Mesendoderm (in vitro differentiated cells): ENCODE measurements at regions not wholly inside any gene's neighbourhood (a gene's known extent, or its start where the extent isn't known, plus 50 kb on each side); places are given as distances from the start of the nearest gene placed in this dataset.

Source experiments
- DNase-seq: peaks from one replicate; pipeline ENCODE4 v3.0.0; 2013
- H2AK5ac ChIP-seq: 2 replicates; pipeline ENCODE4 v1.6.1; 2013; ENCODE audit warnings: low read length, inconsistent platforms
- H2BK120ac ChIP-seq: 2 replicates; pipeline ENCODE4 v1.6.1; 2013; ENCODE audit warnings: low read depth, mild to moderate bottlenecking, low read length, moderate library complexity, mixed read lengths
- H2BK15ac ChIP-seq: replicated peaks from 2 replicates; pipeline ENCODE4 v1.6.1; 2013; ENCODE audit warnings: low read depth, mild to moderate bottlenecking, moderate library complexity
- H2BK5ac ChIP-seq: 2 replicates; pipeline ENCODE4 v1.6.1; 2013; ENCODE audit warnings: low read length, inconsistent platforms
- H3K18ac ChIP-seq: 2 replicates; pipeline ENCODE4 v1.6.1; 2013; ENCODE audit warnings: mild to moderate bottlenecking, low read length, mixed read lengths
- H3K23ac ChIP-seq: one replicate; pipeline ENCODE4 v1.6.1; 2013; ENCODE audit warnings: low read length
- H3K27ac ChIP-seq: 2 replicates; pipeline ENCODE4 v1.5.1; 2013; ENCODE audit warnings: low read depth, mild to moderate bottlenecking, inconsistent platforms, low read length, moderate library complexity
- H3K27me3 ChIP-seq: 2 replicates; pipeline ENCODE4 v1.6.1; 2013; ENCODE audit warnings: low read length, control low read depth, mild to moderate bottlenecking, inconsistent platforms; ENCODE audit not compliant: insufficient read depth, poor library complexity
- H3K36me3 ChIP-seq: 2 replicates; pipeline ENCODE4 v1.6.1; 2013; ENCODE audit warnings: low read length, inconsistent platforms; ENCODE audit not compliant: control insufficient read depth, insufficient read depth
- H3K4ac ChIP-seq: one replicate; pipeline ENCODE4 v1.6.1; 2013; ENCODE audit warnings: low read depth, mild to moderate bottlenecking, low read length, moderate library complexity
- H3K4me1 ChIP-seq: 2 replicates; pipeline ENCODE4 v1.6.1; 2013; ENCODE audit warnings: low read depth, low read length, inconsistent platforms; ENCODE audit not compliant: control insufficient read depth
- H3K4me2 ChIP-seq: 2 replicates; pipeline ENCODE4 v1.6.1; 2013; ENCODE audit warnings: low read length
- H3K4me3 ChIP-seq: 2 replicates; pipeline ENCODE4 v1.5.1; 2013; ENCODE audit warnings: mild to moderate bottlenecking, low read length
- H3K56ac ChIP-seq: one replicate; pipeline ENCODE4 v1.6.1; 2013; ENCODE audit warnings: low read length
- H3K79me1 ChIP-seq: 2 replicates; pipeline ENCODE4 v1.6.1; 2013; ENCODE audit warnings: low read length, inconsistent platforms
- H3K79me2 ChIP-seq: 2 replicates; pipeline ENCODE4 v1.6.1; 2013; ENCODE audit warnings: mild to moderate bottlenecking, low read length; ENCODE audit not compliant: control insufficient read depth, insufficient read depth
- H3K9ac ChIP-seq: 2 replicates; pipeline ENCODE4 v1.6.1; 2013; ENCODE audit warnings: low read length, inconsistent platforms
- H4K5ac ChIP-seq: one replicate; pipeline ENCODE4 v1.6.1; 2013; ENCODE audit warnings: low read length
- H4K8ac ChIP-seq: one replicate; pipeline ENCODE4 v1.6.1; 2013; ENCODE audit warnings: low read depth, mild to moderate bottlenecking, control low read depth, low read length, moderate library complexity
- WGBS: extraction: QIAGEN DNeasy Blood & Tissue Kit; methylation state at CpG from one replicate; pipeline ENCODE4 v1.1.7; 2013; ENCODE audit warnings: low lambda C conversion rate, missing lambda C conversion rate; ENCODE audit not compliant: insufficient coverage; ENCODE audit errors: extremely low coverage; 5-methylcytosine and 5-hydroxymethylcytosine counted together

DNA sequence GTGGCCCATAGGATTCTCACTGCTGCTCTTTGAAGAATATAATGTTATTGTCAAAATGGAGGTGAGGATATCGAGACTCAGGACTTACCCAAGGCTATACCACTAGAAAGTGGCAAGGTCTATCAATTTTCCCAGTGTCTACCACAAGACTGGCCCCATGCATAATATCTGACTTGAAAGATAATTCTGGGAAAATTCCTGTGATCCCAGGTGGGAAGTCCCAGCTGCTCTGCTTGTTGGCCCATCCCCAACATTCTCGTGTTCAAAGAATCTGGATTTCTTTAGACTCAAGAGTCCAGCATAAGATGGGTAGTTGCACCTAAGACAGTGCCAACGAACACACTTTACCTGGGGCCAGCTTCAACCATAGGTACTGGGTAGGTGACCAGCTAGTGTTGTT is 120.7 kb upstream of the DTNBP1 start:
- no peak overlapping the region for H2BK120ac ChIP-seq
- H3K4me1 ChIP-seq = no peaks in the 10 kb centered on the region
- no peak overlapping the region for H3K4me3 ChIP-seq
- no peak overlapping the region for H3K9ac ChIP-seq
- no peaks in the 10 kb centered on the region for H3K79me2 ChIP-seq
- no peak overlapping the region for H3K18ac ChIP-seq
- DNase-seq = no peak
- H3K23ac ChIP-seq = no peak overlapping the region
- H4K8ac ChIP-seq = no peak overlapping the region
- H3K4me2 ChIP-seq = no peak overlapping the region
- no peak overlapping the region for H2BK5ac ChIP-seq
- no peaks in the 10 kb centered on the region for H3K27me3 ChIP-seq
- no peak overlapping the region for H4K5ac ChIP-seq
- no peak overlapping the region for H2BK15ac ChIP-seq
- no peak overlapping the region for H3K56ac ChIP-seq
- H2AK5ac ChIP-seq = no peak overlapping the region
- no peaks in the 10 kb centered on the region for H3K36me3 ChIP-seq
- H3K27ac ChIP-seq = no peak overlapping the region
- no peaks in the 10 kb centered on the region for H3K79me1 ChIP-seq
- H3K4ac ChIP-seq = no peak overlapping the region
- no CpG with 5 or more reads among the region's 3 CpGs for WGBS

DNA sequence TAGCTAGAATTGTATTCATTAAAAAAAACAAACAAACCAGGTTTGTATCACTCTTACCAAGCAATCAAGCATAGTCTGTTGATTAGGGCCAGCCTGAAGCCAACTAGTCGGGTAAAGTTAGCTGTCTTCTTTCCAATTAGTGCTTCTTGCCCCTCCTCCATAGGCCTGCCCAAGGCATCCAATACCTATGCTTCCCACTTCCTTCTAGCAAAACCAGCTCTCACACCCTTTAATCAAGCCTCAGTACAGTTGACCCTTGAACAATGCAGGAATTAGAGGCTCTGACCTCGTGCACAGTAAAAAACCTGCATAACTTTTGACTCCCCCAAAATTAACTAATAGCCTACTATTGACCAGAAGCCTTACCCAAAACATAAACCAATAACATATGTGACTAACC is 119.1 kb upstream of the DTNBP1 start:
- no peak overlapping the region for H2BK15ac ChIP-seq
- no peaks in the 10 kb centered on the region for H3K36me3 ChIP-seq
- no peak overlapping the region for H4K5ac ChIP-seq
- no peak overlapping the region for H4K8ac ChIP-seq
- H3K18ac ChIP-seq = no peak overlapping the region
- WGBS = no CpG with 5 or more reads among the region's 2 CpGs
- no peak overlapping the region for H3K4me2 ChIP-seq
- H3K23ac ChIP-seq = no peak overlapping the region
- H3K4ac ChIP-seq = no peak overlapping the region
- H3K56ac ChIP-seq = no peak overlapping the region
- H3K79me1 ChIP-seq = no peaks in the 10 kb centered on the region
- no peak overlapping the region for H3K4me3 ChIP-seq
- no peaks in the 10 kb centered on the region for H3K4me1 ChIP-seq
- H3K27me3 ChIP-seq = no peaks in the 10 kb centered on the region
- no peak overlapping the region for H3K27ac ChIP-seq
- no peaks in the 10 kb centered on the region for H3K79me2 ChIP-seq
- H2BK5ac ChIP-seq = no peak overlapping the region
- DNase-seq = no peak
- no peak overlapping the region for H2AK5ac ChIP-seq
- no peak overlapping the region for H3K9ac ChIP-seq
- H2BK120ac ChIP-seq = no peak overlapping the region

DNA sequence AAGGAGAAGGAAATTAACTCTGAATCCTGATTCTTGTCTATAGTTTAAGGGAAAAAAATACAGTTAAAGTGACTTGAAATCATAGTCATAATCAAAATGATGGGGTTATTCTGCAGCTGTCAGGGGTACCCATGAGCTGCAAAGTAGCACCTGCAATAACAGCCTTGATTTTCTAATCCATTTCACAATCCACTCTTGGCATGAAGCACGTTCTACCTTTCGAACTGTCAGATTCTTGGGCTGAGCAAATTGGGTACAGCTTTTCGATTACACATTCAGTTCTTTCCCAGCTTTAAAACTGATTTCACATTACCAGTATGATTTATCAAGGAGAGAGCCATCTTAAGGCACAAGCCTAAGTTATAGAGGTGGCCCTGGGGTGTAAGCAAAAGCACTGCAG is 118.5 kb upstream of the DTNBP1 start:
- Histone ChIP-seq H3K79me2 (no peaks in the 10 kb centered on the region), H3K27me3 (no peaks in the 10 kb centered on the region), H3K4me1 (no peaks in the 10 kb centered on the region), H3K27ac (no peak overlapping the region), H3K4me3 (no peak overlapping the region), H2BK5ac (no peak overlapping the region), H4K5ac (no peak overlapping the region), H3K4ac (no peak overlapping the region), H3K9ac (no peak overlapping the region), H3K18ac (no peak overlapping the region), H3K4me2 (no peak overlapping the region), H3K23ac (no peak overlapping the region), H3K79me1 (no peaks in the 10 kb centered on the region), H2AK5ac (no peak overlapping the region), H3K56ac (no peak overlapping the region), H3K36me3 (no peaks in the 10 kb centered on the region), H2BK15ac (no peak overlapping the region), H4K8ac (no peak overlapping the region), H2BK120ac (no peak overlapping the region)
- no CpG with 5 or more reads among the region's 3 CpGs for WGBS
- no peak for DNase-seq

DNA sequence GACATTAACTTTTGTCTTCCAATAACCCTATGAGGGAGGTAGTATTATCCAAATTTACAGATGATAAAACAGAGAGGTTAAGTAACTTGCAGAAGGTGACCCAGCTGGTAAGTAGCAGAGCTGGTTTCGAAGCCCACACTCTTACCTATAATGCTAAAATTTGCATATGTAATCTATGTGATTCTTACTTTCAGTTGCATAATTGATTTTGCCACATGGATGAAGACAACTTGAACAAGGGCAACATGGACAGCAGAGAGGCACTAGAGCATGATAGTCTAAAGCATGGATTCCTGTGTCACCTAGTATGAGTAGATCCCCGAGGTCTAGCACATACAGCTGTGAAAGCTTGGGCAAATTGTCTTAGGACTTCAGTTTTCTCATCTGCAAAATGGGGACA is 117.6 kb upstream of the DTNBP1 start:
- Histone ChIP-seq H4K5ac (no peak overlapping the region), H3K18ac (no peak overlapping the region), H3K4me2 (no peak overlapping the region), H3K79me2 (no peaks in the 10 kb centered on the region), H3K56ac (no peak overlapping the region), H3K23ac (no peak overlapping the region), H3K79me1 (no peaks in the 10 kb centered on the region), H3K4me1 (no peaks in the 10 kb centered on the region), H3K27ac (no peak overlapping the region), H4K8ac (no peak overlapping the region), H3K4me3 (no peak overlapping the region), H2BK15ac (no peak overlapping the region), H3K9ac (no peak overlapping the region), H2BK5ac (no peak overlapping the region), H3K27me3 (no peaks in the 10 kb centered on the region), H3K36me3 (no peaks in the 10 kb centered on the region), H2BK120ac (no peak overlapping the region), H2AK5ac (no peak overlapping the region), H3K4ac (no peak overlapping the region)
- no CpG with 5 or more reads among the region's 2 CpGs for WGBS
- no peak for DNase-seq

DNA sequence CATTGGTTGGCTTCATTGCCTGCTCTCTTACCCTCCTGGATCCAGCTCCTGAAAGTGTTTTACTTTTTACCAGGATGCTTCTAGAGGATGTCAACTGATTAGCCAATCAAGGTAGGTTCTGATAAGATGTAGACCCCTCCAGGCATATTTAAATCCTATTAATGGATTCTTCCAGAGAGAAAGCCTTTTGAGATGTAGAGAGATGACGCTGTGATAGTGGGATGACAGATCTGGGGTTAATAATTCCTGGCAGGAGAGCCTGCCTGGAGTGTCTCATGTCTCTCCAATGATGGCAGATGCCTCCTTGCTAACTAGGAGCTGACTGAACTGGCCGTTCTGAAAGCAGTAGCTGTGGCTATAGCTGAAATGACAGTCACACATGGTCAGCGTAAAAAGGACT is 116.9 kb upstream of the DTNBP1 start:
- DNase-seq = peak; percentile 48
- H3K4me2 ChIP-seq = no peak overlapping the region
- no peaks in the 10 kb centered on the region for H3K27me3 ChIP-seq
- H3K4me3 ChIP-seq = no peak overlapping the region
- no peaks in the 10 kb centered on the region for H3K36me3 ChIP-seq
- no peak overlapping the region for H2BK120ac ChIP-seq
- no CpG with 5 or more reads among the region's 3 CpGs for WGBS
- no peaks in the 10 kb centered on the region for H3K79me1 ChIP-seq
- H3K23ac ChIP-seq = no peak overlapping the region
- H3K56ac ChIP-seq = no peak overlapping the region
- no peak overlapping the region for H3K18ac ChIP-seq
- H3K4ac ChIP-seq = no peak overlapping the region
- H4K8ac ChIP-seq = no peak overlapping the region
- no peaks in the 10 kb centered on the region for H3K4me1 ChIP-seq
- H3K79me2 ChIP-seq = no peaks in the 10 kb centered on the region
- no peak overlapping the region for H2BK5ac ChIP-seq
- no peak overlapping the region for H4K5ac ChIP-seq
- H3K27ac ChIP-seq = no peak overlapping the region
- no peak overlapping the region for H2BK15ac ChIP-seq
- H2AK5ac ChIP-seq = no peak overlapping the region
- no peak overlapping the region for H3K9ac ChIP-seq

DNA sequence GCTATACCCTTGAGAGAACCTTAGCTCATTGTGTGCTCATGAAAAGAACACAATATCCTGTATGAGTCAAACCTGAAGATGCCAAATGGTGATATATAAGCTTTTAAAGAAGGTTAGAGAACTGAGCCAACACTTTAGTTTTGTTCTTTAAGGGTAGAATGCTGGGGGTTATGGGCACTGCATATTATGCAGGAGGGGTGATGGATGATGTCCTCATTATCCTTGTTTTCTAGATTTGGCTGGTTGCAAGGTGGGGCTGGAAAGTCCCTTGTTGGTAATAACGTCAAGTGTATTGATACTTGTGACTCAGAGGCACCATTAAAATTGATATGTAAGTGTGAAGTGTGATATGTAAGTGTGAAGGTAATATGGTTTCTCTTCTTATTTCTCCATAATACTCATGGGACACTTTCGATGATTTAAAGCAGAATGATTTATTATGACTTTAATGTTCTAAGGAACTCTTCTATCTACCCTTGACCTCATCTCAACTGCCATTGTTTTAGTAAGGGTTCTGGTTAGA is 113.7 kb upstream of the DTNBP1 start:
- Histone ChIP-seq H4K5ac (no peak overlapping the region), H3K4ac (no peak overlapping the region), H3K4me3 (no peak overlapping the region), H3K4me1 (no peaks in the 10 kb centered on the region), H3K9ac (no peak overlapping the region), H2BK5ac (no peak overlapping the region), H4K8ac (no peak overlapping the region), H3K4me2 (no peak overlapping the region), H3K79me2 (no peaks in the 10 kb centered on the region), H3K27me3 (no peaks in the 10 kb centered on the region), H3K18ac (no peak overlapping the region), H3K36me3 (no peaks in the 10 kb centered on the region), H3K56ac (no peak overlapping the region), H3K27ac (no peak overlapping the region), H3K79me1 (no peaks in the 10 kb centered on the region), H3K23ac (no peak overlapping the region), H2BK120ac (no peak overlapping the region), H2AK5ac (no peak overlapping the region), H2BK15ac (no peak overlapping the region)
- WGBS = no CpG with 5 or more reads among the region's 2 CpGs
- no peak for DNase-seq
